ENCODE measurements at regions not wholly inside any gene's neighbourhood (a gene's known extent, or its start where the extent isn't known, plus 50 kb on each side); places are given as distances from the start of the nearest gene placed in this dataset.

- ATAC-seq: no peak
- no peak for TF ChIP-seq ZFP30 (CRISPR knock-in tag; IDR thresholded peaks at IDR 0.05)
- TF ChIP-seq ESRRG (CRISPR knock-in tag; IDR thresholded peaks at IDR 0.05): no peak
- no peak for TF ChIP-seq PATZ1 (CRISPR knock-in tag; IDR thresholded peaks at IDR 0.05; ENCODE audit: borderline replicate concordance)
- no peak for TF ChIP-seq CREB5 (CRISPR knock-in tag; IDR thresholded peaks at IDR 0.05; ENCODE audit: low read depth)
- no peak for TF ChIP-seq SNAI2 (CRISPR knock-in tag; IDR thresholded peaks at IDR 0.05)
- TF ChIP-seq TCF4 (CRISPR knock-in tag; IDR thresholded peaks at IDR 0.05; ENCODE audit: borderline replicate concordance): no peak
- no peak for TF ChIP-seq GLIS3 (CRISPR knock-in tag; IDR thresholded peaks at IDR 0.05)
- TF ChIP-seq TSHZ2 (CRISPR knock-in tag; IDR thresholded peaks at IDR 0.05): no peak
- TF ChIP-seq ISL1 (CRISPR knock-in tag; IDR thresholded peaks at IDR 0.05): no peak
- no peak for TF ChIP-seq CSRNP3 (CRISPR knock-in tag; IDR thresholded peaks at IDR 0.05)
- TF ChIP-seq BACH2 (CRISPR knock-in tag; IDR thresholded peaks at IDR 0.05; ENCODE audit: borderline replicate concordance): no peak
- TF ChIP-seq ZC3H10 (CRISPR knock-in tag; IDR thresholded peaks at IDR 0.05): no peak
- no peak for TF ChIP-seq ARNTL (CRISPR knock-in tag; IDR thresholded peaks at IDR 0.05; ENCODE audit: borderline replicate concordance, low read depth)
- no peak for TF ChIP-seq CSDC2 (CRISPR knock-in tag; IDR thresholded peaks at IDR 0.05)
- no peak for TF ChIP-seq ZNF70 (CRISPR knock-in tag; IDR thresholded peaks at IDR 0.05)
- no peak for TF ChIP-seq OSR1 (CRISPR knock-in tag; IDR thresholded peaks at IDR 0.05)
- no peak for TF ChIP-seq ZFP3 (CRISPR knock-in tag; IDR thresholded peaks at IDR 0.05)
- TF ChIP-seq TOX (CRISPR knock-in tag; IDR thresholded peaks at IDR 0.05; ENCODE audit: borderline replicate concordance): no peak
- TF ChIP-seq ZNF565 (CRISPR knock-in tag; conservative IDR thresholded peaks at IDR 0.05; ENCODE audit: low read depth): no peak
These were observed 201.8 kb upstream of the ZNF385D start for GRCh38 chr3:21952856-21953255.

- TF ChIP-seq CSRNP3 (CRISPR knock-in tag; IDR thresholded peaks at IDR 0.05) (no peak), SNAI2 (CRISPR knock-in tag; IDR thresholded peaks at IDR 0.05) (no peak), PPARA (CRISPR knock-in tag; IDR thresholded peaks at IDR 0.05; ENCODE audit: borderline replicate concordance) (no peak), PATZ1 (CRISPR knock-in tag; IDR thresholded peaks at IDR 0.05; ENCODE audit: borderline replicate concordance) (no peak), BACH2 (CRISPR knock-in tag; IDR thresholded peaks at IDR 0.05; ENCODE audit: borderline replicate concordance) (no peak), ARNTL (CRISPR knock-in tag; IDR thresholded peaks at IDR 0.05; ENCODE audit: borderline replicate concordance, low read depth) (no peak), ZNF70 (CRISPR knock-in tag; IDR thresholded peaks at IDR 0.05) (no peak), ISL1 (CRISPR knock-in tag; IDR thresholded peaks at IDR 0.05) (no peak), ZFP30 (CRISPR knock-in tag; IDR thresholded peaks at IDR 0.05) (no peak), CSDC2 (CRISPR knock-in tag; IDR thresholded peaks at IDR 0.05) (no peak), TCF4 (CRISPR knock-in tag; IDR thresholded peaks at IDR 0.05; ENCODE audit: borderline replicate concordance) (no peak), ZNF565 (CRISPR knock-in tag; conservative IDR thresholded peaks at IDR 0.05; ENCODE audit: low read depth) (no peak), ZC3H10 (CRISPR knock-in tag; IDR thresholded peaks at IDR 0.05) (no peak), ZNF8 (CRISPR knock-in tag; IDR thresholded peaks at IDR 0.05) (no peak), GLIS3 (CRISPR knock-in tag; IDR thresholded peaks at IDR 0.05) (no peak)
- ATAC-seq: no peak
These were observed 203.7 kb upstream of the ZNF385D start for GRCh38 chr3:21954709-21955108.

Measured in SK-N-SH treated with all-trans-retinoic acid at 6 μM for 48 hours (cell line).